ENCODE measurements at regions not wholly inside any gene's neighbourhood (a gene's known extent, or its start where the extent isn't known, plus 50 kb on each side); places are given as distances from the start of the nearest gene placed in this dataset.

DNA sequence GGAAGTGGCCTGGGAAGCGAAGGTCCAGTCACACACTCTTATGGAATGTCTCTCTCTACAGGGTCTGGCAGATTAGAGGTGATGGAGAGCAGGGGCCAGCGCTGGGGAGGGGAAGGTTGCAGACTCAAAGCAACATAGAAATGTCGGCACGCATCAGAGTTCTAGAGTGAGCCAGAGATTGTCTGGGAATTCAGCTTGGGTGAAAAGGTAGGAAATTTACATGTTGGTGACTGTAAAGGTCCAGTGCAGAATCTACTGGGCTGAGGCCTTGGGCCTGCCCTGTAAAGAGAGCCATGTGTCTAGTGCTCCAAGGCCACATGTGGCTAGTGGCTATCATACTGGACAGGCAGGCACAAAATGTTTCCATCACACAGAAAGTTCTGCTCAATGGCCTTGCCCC is 80.8 kb downstream of the FOXA2 start:
- no peak for DNase-seq

DNA sequence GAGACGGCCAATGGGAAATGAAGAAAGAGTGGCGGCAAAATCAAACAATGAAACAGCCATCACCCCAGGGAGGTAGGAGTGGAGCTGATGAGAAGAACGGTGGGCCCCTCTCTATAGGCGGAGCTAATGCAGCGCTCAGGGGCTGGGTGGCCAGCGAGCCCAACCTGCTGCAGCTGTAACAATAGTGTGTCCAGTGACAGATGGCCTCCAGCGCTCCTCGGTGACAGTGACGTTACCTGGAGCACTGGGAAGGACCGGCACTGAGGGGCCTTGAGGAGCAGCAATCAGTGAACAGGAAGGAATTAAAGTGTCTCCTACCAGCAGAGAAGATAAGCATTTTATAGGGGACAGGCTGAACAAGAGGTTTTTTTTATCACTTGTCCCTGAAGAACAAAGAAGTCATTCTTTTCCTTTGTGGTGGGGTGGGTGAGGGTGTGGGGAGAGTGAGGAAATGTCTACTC is 81.6 kb downstream of the FOXA2 start:
- DNase-seq, result no peak

DNA sequence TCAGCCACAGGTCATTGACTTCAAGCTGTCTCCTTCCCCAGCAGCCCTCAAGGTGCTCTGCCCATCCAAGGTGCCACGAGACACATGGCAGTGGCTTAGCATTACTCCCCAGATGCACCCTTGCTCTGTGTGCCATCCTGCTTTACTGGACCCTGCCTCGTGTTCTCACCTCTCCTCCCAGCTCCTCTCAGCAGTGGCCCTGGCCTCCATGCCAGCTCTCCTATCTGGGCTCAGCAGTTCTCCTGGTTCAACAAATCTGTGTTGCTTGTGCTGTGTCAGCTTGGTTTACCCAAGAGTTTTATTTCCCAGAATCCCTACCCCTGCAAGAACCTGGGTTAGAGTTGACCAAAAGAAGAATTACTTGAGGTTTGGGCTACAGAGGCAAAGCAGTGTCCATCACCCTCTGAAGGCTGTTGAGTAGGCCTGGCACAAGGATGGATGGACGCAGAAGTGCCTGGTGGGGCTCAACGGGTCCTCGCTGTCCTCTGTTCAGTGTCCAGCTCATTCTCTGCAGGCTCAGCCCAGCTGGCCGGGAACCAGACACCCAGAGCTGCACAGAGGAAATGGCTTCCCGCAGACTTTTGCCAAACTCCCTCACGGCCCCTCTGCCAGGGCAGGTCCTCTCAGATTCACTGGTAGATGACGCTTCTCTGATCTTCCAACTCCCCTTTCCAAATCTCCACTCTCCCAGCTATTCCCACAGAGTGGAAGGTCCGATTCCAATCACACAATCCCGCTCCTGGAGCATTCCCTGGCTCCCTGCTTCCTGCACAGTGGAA is 82.6 kb downstream of the FOXA2 start:
- DNase-seq, result no peak

DNA sequence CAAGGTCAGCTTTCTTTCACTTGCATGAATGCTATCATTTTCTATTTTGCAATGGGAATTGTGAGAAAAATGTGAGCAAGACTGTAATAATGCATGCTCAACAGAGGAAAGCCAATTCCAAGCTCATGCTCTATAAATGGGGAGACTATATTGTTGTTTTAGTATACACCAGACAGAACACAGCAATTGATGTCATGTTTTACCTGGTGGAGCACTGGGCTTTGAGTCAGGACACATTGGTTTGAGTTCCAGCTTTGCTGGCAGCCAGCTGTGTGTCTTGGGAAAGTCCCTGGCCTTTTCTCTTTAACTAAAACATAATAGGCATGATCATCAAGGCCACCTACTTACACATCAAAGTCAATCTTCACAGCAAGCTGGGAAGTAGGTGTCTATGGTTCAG is 83.3 kb downstream of the FOXA2 start:
- DNase-seq, result no peak

DNA sequence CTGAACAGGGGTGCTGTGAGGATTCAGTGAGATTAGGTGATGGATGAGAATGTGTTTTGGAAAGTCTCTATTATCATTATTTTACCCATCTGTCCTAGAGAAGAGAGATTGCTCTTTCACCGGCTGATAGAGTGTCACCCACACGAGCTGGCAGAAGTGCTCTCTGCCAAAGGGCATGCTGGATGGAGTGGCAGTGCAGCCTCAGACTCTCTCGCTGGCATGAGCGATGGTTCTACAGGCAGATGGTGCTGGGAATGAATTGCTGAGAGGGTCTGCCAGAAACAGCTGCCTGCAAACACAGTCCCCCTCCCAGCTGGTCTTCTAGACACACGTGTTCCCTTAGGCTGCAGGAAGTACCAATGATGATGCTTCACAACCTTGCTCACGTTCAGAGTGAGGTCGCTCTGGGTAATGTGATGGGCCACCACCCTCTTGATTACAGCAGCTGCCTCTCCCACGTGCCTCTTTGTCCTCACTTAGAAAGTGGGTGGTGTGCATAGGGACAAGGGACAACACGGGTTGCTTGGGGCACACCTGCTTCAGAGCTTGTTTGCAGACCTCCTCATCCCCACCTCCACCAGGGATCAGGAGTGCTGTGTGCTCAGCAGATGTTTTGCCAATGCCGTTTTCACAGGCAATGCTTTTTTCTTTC is 84.7 kb downstream of the FOXA2 start:
- no peak for DNase-seq

DNA sequence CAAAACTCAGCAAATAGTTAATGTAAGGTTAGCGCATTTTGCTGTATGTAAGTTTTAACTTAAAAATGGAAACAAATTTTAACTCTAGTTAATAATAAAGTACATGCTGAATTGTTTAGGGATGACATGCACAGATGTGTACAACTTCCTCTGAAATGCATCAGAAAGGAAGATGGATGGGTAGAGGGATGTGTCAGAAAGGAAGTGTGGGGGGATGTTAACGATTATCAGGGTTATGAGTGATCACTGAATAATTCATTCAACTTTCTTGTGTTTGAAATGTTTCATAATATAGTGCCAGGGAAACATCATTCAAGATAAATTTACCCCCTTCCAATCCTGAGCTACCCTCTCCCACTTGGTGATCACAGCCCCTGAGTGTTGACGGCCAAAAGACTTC is 87.6 kb downstream of the FOXA2 start:
- no peak for DNase-seq

DNA sequence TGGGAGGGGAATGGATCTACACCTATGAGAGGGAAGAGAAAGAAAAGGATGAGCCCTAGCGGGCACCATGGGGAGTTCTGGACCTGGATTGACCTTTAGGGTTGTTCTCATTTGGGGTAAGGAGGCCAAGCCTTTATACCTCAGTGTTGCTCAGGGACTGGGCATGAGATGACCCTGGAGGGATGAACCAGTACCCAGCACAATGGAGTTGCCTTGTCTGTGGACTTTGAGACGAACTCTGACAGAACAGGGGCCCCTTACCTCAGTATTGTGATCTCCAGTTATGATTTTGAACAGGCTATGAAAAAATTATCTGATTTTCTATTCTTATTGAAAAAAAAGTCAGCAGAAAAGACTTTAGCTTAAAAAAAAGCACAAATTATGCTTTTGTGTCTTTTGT is 88.6 kb downstream of the FOXA2 start:
- no peak for DNase-seq

DNA sequence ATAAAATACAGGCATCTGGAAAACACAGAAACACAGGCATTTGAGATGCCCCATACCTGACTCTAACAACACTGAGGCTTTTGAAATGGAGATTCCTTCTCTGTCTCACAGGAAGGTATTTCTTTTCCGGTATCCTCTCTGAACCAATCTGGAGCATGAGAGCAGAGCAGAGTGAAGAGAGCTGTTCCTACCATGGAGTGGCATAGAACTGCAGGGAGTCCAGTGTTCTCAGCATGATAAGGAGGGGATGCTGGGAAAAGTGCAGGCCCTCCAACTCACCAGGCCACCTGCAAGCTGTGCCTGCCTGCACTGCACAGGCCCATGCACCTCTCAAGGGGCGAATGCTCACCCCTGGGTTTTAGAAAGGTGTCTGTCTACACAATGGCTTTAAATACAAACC is 89.2 kb downstream of the FOXA2 start:
- no peak for DNase-seq

DNA sequence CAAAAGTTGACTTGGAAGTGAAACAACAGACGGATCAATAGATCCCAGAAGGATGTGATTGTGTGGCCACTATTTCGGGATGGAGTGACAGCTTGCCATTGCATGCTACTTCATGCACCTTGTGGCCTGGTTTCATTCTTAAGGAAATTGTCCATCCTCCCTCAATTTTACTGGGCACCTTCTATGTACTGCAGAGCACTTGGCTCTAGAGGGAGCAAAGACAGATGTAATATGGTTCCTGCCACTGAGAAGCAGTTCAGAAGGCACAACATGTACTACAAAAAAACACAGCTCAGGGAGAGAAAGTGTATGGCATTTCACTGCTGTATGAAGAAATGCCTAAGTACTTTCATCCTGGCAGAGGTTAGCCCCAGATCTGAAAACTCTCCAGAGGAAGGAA is 91.9 kb downstream of the FOXA2 start:
- DNase-seq, result no peak

DNA sequence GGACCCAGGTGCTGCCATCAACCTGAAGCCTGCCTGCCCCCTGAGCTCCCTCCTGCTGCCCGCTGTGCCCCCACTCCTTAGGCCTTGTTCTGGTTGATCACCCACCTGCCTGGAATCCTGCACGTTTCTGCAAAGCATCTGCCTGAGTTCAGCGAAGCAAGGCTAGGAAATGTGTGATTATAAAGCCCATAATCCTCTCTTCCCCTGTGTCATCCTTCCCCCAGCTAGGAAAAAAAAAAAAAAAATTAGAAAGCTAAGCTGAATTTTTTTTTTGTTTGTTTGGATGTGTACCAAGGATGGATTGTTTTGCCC is 93.2 kb downstream of the FOXA2 start:
- DNase-seq, result no peak

DNA sequence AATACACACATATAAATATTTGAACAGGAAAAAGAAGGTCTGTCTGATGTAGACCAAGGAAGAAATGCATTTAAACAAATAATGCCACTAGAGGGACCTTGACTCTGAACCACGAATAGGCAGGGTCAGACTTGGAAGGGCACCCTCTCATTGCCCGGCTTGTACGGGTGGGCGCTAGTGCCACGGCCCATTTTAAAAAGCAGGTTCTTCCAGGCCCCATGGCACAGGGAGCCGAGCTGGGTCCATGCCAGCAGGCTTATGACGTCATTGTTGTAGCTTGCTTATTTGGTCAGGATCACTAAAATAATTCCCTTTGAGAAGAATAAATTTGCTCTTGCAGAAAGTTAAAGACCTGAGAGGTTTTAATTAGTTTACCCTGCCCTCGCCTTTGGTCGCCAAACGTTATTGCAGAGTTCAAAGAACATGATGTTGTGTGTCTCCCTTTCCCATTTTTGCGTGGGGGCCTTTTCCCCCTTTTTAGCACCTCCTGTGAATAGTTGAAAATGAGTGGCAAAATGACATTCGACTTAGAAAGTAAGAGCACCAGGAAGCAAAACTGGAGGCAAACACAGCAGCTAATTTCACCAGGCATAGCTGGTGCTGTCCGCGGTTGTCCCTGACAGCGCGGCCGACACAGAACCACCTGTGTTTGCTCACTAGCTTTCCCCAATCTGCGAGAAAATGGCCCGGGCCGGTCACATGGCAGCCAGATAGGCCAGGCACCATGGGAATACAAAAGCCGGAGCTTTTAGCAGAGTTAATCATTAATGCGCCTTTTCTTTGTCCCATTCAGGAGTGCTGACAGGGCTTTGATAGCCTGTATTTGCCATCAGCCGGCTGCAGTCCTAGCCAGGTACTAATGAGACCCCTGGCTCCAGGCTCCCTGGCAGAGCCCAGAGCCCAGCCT is 93.8 kb downstream of the FOXA2 start:
- no peak for DNase-seq

DNA sequence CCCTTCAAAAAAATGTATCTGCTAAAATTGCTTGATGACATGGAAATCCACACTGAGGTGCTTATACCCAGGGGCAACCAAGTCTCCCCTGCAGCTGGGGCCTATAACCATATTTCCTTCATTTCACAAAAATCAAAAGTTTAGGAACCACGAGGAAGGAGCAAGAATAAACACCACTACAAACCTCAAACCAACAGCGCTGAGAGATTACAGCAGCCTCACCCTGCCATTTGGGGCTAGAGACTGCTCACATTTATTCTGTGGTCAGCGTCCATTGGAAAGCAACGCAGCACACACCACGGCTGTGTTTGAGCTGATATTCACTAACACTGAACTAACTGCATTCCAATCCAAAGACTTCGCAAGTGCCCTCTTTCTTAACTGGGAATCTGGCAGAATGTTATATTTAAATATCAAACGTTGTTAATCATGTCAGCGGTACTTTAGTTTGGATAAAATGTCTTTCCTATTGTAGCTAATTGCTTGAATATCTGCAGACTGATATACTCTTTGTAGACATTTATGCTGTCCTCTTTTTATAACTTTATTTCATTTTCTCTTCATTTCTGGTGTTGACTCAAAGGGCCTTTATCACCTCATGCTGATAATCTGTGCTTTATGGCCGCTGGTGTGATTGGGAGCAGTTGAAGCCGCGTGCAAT is 94.6 kb downstream of the FOXA2 start:
- DNase-seq, result no peak

DNA sequence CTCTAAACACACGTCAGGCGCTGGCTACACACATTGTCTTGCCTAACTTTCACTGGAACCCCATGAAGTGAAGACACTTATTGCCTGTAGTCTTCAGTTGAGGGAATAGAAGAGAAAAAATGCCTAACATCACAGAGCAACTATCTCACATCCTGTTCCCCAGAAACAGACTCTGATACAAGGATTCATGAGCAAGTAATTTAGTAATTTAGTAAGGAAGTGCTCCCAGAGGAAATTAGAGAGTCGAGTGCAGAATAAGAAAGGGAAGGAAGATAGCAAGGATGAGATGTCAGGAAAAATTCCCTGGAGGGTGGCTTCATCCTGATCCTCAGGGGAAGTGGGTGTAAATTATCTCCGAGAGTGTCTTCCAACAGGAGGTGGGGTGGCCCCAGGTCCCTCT is 104.0 kb downstream of the FOXA2 start:
- DNase-seq, result no peak

DNA sequence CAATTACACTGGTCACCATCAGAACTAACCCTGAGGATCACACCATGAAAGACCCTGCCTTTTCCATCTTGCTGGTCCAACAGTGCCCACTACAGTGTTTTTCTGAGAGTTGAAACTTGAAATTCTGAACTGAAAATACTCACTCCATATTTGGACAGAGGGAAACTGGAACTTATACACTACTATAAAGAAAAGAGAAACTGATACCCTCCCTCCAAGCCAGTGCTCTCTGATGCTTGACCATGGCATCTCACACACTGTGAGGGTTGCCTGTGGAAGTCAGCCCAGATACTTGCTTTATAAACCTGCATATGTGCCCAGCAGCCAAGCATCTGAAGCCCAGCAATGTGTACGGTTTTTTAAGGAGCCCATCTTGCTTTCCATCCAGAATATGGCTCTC is 108.7 kb downstream of the FOXA2 start:
- no peak for DNase-seq

DNA sequence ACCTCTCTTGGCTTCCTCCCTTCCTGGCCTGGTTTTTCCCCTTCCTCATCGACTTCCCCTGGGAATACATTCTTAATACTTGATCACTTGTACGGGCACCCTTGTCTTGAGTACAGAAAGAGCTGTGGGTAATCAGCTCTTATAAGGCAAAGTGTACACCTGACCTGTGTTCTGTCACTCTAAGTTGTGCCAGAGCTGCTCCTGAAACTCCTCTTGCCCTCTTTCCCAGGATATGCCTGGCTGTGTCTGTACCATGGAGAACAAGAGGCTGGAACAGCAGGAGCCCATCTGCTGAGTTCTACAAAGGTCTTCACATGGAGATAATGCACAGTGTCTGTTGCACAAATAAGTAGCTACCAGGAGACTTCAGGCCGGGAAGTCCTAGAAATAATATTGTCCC is 110.1 kb downstream of the FOXA2 start:
- no peak for DNase-seq

DNA sequence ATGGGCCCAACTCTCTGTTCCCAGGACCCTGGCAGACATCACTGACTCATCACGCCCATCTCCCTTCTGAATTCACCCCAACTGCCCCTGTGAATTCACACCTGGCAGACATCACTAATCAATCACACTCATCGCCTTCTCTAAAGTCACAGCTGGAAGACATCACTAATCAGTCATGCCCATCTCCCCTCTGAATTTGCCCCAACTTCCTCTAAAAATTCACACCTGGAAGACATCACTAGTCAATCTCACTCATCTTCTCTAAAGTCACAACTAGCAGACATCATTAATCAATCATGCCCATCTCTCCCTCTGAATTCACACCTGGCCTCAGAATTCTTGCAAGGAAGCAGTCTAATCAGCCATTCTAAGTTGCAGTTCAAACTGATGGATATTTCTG is 111.1 kb downstream of the FOXA2 start:
- no peak for DNase-seq

DNA sequence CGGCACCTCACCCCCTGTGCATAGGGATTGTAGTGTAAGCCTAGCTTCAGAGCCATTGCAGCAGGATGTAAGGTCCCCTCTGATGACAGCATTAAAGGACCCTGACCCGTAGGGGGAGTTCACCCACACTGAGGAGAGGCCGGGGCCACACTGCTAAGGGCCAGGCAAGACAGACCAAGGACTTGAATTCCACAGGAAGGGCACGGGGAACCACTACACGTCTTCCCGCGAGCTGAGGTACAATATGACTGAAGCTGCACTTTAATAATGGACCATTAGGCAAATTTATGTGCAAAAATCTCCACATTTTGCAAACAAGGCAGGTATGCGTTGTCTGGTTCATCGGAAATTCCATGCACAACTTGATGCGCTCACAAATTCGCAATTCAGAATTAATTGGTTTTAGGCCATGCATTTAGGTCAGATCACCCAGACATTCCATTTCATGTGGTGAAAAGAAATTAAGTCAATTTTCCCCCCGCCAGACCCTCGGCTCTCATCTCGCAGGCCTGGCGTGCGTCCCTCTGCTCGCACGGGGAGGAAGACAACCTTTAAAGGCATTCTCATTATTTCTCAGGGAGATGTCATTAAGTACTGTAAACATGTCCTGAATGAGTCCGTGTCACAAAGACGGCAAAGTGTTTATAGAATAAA is 111.8 kb downstream of the FOXA2 start:
- DNase-seq, result no peak

DNA sequence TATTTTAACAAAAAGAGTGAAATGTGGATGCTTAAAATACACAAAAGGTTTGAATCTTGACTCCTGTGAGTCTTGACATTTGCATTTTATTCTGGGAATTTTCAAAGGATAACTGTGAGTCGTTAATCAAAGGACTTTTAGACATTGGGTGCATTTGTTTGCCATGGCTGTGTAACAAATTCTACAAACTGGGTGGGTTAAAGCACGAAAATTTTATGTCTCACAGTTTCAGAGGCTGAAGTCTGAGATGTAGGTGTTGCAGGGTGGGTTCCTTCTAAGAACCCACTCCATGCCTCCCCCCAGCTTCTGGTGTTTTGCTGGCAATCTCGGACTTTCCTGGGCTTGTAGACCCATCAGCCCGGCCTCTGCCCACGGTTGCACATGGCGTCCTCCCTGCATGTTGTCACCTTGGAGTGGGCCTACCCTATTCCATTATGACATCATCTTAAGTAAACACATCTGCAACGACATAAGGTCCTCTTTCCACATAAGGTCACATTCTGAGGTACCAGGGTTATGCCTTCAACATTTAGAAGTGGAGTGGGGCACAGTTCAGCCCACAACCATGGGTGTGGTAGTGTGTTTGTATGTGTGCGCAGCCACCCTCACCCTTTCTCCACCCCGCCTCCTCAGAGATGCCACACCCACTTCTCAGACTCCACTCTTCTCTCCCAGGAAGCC is 113.1 kb downstream of the FOXA2 start:
- no peak for DNase-seq

DNA sequence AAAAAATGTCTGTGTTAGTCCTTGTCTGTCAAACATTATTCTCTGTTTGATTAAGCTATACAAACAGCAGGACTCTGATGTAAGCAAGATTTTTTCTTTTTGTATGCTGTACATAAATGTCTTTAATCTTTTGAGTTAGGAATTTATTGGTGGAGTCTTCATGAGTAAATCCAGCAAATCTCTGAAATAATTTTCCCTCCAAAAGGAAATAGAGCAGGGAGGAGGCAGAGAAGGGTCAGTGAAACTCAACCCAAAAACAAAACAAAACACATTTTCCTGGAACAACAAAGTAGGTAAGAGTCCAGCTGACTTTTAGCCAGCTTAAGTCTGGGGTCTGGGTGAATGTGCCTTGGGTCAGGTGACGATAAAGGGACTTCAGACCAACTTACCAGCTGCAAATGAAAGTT is 113.7 kb downstream of the FOXA2 start:
- DNase-seq, result no peak

DNA sequence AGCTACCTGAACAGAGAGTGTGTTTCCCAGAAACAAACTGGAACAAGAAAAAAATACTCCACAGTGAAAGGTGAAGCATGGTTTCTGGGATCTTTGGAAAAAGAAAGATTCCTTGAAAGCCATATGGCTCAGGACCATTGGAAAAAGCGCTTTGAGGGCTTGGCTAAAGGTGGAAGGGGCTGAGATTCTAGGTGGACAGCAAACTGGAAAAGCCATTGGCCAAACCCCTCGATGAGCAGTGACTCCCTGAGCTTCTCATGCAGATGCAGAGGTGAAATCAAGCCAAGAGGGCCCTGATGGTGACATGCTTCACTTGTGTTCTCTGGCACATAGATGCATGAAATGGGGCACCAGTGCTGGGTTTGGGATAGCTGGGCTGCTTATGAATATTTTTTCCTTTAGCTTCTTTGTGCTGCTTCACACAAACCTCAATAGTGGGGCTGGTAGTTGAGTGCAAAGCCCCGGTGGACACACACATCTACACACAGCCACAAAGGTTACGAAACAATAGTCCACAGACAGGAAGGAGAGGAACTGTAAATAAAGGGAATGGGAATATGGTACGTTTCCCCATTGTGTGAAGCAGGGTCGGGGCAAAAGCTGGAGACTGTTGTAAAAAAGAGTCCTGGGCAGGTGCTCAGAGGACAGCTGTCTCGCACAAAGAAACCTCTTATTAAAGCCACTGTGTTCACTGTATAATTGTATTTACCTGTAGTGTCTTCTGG is 117.8 kb downstream of the FOXA2 start:
- DNase-seq, result no peak

DNA sequence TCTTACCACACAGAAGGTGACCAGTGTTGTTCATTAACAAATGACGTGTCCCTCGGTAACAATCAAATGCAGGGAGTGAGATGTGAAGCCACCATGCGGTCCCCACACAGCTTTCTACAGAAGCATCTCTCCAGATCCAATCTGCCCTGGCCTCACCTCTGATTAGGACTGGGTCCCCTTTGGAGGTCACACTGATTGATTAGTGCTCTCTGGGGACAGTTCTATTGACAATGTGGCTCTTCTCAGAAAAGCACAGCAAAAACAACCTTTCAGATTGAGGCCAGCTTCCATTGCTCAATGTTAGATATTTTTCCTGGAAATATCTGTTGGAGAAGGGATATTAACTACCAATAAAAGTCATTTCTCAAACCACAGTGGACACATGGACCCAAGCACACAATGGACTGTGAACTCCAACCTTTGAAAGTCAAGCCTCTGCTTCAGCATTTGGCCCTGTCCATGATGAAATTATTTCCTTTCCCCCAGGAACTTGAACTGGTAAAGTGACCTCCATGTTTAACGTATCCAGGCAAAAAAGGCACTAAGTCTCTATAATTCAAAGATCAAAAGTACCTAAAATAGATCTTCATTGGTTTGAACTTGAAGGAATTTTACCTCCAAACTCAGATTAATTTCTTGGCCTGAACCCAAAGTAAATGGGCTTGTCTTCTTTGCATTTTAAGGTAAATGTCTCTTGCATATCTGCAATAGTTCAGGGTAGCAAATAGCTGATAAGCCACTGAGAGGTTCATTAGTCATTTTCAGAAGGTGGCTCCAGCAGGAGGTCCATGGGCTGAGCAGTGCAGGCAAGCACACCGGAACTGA is 118.5 kb downstream of the FOXA2 start:
- no peak for DNase-seq
